Left lung (tissue), 4 donors: ENCODE measurements at regions not wholly inside any gene's neighbourhood (a gene's known extent, or its start where the extent isn't known, plus 50 kb on each side); places are given as distances from the start of the nearest gene placed in this dataset.

Experiments
- ATAC-seq: fragments of 200-7000 bp; cut with Tn5 transposase; one replicate; pipeline ENCODE4 v1.9.1; 2020; ENCODE audit warnings: moderate library complexity
- DNase-seq, 4 donors: peaks; one replicate each; pipeline ENCODE4 v3.0.0-alpha.2; 2013 to 2020
- H3K27ac ChIP-seq, 2 donors: fragments of 200-600 bp; sonication (generic) in 1 of 2; one replicate each; pipeline versions ENCODE4 v1.5.0 to v1.8.0; 2020 to 2021
- H3K27me3 ChIP-seq, 2 donors: fragments of 200-600 bp; sonication (generic) in 1 of 2; one replicate each; pipeline versions ENCODE4 v1.5.0 to v1.8.0; 2020 to 2021
- H3K36me3 ChIP-seq, 2 donors: fragments of 200-600 bp; sonication (generic) in 1 of 2; one replicate each; pipeline versions ENCODE4 v1.5.0 to v1.8.0; 2020 to 2021
- H3K4me1 ChIP-seq, 2 donors: fragments of 200-600 bp; one replicate each; pipeline ENCODE4 v1.8.0; 2021
- H3K4me3 ChIP-seq, 2 donors: fragments of 200-600 bp; sonication (generic) in 1 of 2; one replicate each; pipeline versions ENCODE4 v1.5.0 to v1.8.0; 2020 to 2021; ENCODE audit warnings: mild to moderate bottlenecking in 1 of 2
- H3K9me3 ChIP-seq, 2 donors: fragments of 200-600 bp; sonication (generic) in 1 of 2; one replicate each; pipeline versions ENCODE4 v1.5.0 to v1.8.0; 2020 to 2021
- CTCF ChIP-seq, 2 donors: fragments of 200-600 bp; sonication (generic) in 1 of 2; IDR thresholded peaks; one replicate each; pipeline versions ENCODE4 v1.5.0 to v1.8.0; 2021; ENCODE audit warnings: antibody characterized with exemption in 2 of 2
- intact Hi-C, 2 donors: fragments of 100-400 bp; cut with DNase I; formaldehyde crosslinking; loops; one replicate each; pipeline versions ENCODE4 v1.11.2 to v1.14.2; 2022
- donor health status: DM: no; HTN: yes; CAD: no.
- donor health status: DM: no; HTN: no; CAD: no.

GRCh38 chr10:131587976-131588680, 276.6 kb upstream of the TCERG1L start:
- TF ChIP-seq CTCF (IDR thresholded peaks at IDR 0.05) = no peak
- Histone ChIP-seq H3K36me3 (no peaks in the 10 kb centered on the region), H3K9me3 (no peaks in the 10 kb centered on the region), H3K27ac (no peak overlapping the region), H3K27me3 (no peaks in the 10 kb centered on the region), H3K4me1 (no peaks in the 10 kb centered on the region), H3K4me3 (no peak overlapping the region)
- ATAC-seq = no peak
- intact Hi-C loops = no loop called here
- DNase-seq = peak in 1 of 4 donors; percentile 41

GRCh38 chr10:131588704-131589220, 277.2 kb upstream of the TCERG1L start:
- peak in 1 of 4 donors; percentile 35 for DNase-seq
- no peak for TF ChIP-seq CTCF (IDR thresholded peaks at IDR 0.05)
- Histone ChIP-seq H3K36me3 (no peaks in the 10 kb centered on the region), H3K4me1 (no peaks in the 10 kb centered on the region), H3K27me3 (no peaks in the 10 kb centered on the region), H3K9me3 (no peaks in the 10 kb centered on the region), H3K4me3 (no peak overlapping the region), H3K27ac (no peak overlapping the region)
- ATAC-seq = no peak
- intact Hi-C loops = no loop called here

GRCh38 chr10:131590567-131590966, 279.0 kb upstream of the TCERG1L start:
- H3K4me3 ChIP-seq = no peak overlapping the region
- TF ChIP-seq CTCF (IDR thresholded peaks at IDR 0.05) = no peak
- no peaks in the 10 kb centered on the region for H3K27me3 ChIP-seq
- intact Hi-C loops = no loop called here
- ATAC-seq = no peak
- H3K36me3 ChIP-seq = no peaks in the 10 kb centered on the region
- no peaks in the 10 kb centered on the region for H3K4me1 ChIP-seq
- no peaks in the 10 kb centered on the region for H3K9me3 ChIP-seq
- no peak for DNase-seq
- no peak overlapping the region for H3K27ac ChIP-seq

- intact Hi-C loops = no loop called here
- no peak overlapping the region for H3K4me3 ChIP-seq
- no peaks in the 10 kb centered on the region for H3K27me3 ChIP-seq
- TF ChIP-seq CTCF (IDR thresholded peaks at IDR 0.05) = no peak
- H3K9me3 ChIP-seq = no peaks in the 10 kb centered on the region
- ATAC-seq (no peak), DNase-seq (no peak)
- no peak overlapping the region for H3K27ac ChIP-seq
- H3K36me3 ChIP-seq = no peaks in the 10 kb centered on the region
- no peaks in the 10 kb centered on the region for H3K4me1 ChIP-seq
These were observed 280.4 kb upstream of the TCERG1L start for GRCh38 chr10:131591936-131592335.

GRCh38 chr10:131609176-131609575, 291.6 kb upstream of the PPP2R2D start:
- Histone ChIP-seq H3K36me3 (no peaks in the 10 kb centered on the region), H3K9me3 (peaks cover 0 to 27% of the 10 kb centered on the region in 2 donors), H3K4me1 (no peaks in the 10 kb centered on the region), H3K27me3 (peaks cover 0 to 8% of the 10 kb centered on the region in 2 donors), H3K4me3 (no peak overlapping the region), H3K27ac (no peak overlapping the region)
- intact Hi-C loops = no loop called here
- TF ChIP-seq CTCF (IDR thresholded peaks at IDR 0.05) = no peak
- DNase-seq = peak in 1 of 4 donors; percentile 27
- no peak for ATAC-seq
